GM21723 (cell line): ENCODE measurements at regions not wholly inside any gene's neighbourhood (a gene's known extent, or its start where the extent isn't known, plus 50 kb on each side); places are given as distances from the start of the nearest gene placed in this dataset.

Source experiments
- ATAC-seq: cut with Tn5 transposase; IDR thresholded peaks from one replicate; pipeline ENCODE4 v1.9.1; 2021; ENCODE audit warnings: mild to moderate bottlenecking, moderate library complexity; ENCODE audit not compliant: unreplicated experiment

GRCh38 chr4:100970414-100970813 is 376.9 kb downstream of the PPP3CA start:
- no peak for ATAC-seq

DNA sequence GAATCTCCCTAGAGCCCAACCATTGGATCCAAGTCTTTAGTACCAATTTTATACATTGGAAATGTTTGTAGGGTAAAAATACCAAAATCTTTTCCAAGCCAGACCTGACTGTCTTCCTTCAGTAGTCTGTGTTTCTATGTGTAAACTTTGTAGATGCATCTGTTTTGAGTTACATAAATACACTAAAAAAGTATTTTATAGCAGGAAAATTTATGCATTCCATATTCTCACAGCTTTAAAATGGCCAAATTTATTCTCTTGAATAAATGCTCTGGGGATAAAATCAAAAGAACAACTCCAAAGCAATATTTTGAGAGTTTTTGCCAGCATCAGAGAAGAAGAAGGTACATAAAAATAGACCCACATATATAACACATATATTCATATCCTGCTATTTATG is 377.4 kb downstream of the PPP3CA start:
- ATAC-seq, result no peak

DNA sequence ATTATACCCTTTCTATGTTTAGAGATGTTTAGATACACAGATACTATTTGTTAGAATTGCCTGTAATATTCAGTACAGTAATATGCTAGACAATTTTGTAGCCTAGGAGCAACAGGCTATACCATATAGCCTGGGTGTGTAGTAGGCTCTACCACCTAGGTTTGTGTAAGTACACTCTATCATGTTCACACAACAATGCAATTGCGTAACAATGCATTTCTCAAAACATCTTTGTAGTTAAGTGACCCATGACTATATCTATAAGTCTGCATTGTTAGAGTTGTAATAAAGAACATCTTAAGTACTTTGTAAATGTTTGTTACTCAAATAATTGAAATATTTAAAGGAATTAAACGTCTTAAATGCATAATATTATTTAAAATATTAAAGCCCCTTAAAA is 379.3 kb downstream of the PPP3CA start:
- ATAC-seq, result no peak

- no peak for ATAC-seq
Observed at GRCh38 chr4:100963627-100964026, 383.7 kb downstream of the PPP3CA start.

DNA sequence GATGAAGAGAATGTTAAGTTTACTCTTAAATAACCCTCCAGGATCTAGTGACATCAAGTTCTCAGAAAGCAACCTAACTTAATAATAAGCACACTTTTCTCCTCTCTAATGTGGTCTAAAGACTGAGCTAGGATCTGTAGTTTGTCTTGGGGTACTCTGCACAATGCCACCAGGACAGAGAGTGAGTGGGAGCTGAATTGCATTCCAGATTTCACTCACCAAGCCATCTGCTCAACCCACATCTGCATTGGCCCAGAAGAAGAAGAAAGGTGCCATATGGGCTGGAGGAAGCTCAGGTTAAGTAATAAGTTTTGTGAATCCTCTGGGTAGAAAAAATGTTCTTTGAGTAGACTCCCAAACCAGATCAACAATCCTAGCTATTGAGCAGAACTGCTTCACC is 384.6 kb downstream of the PPP3CA start:
- no peak for ATAC-seq

DNA sequence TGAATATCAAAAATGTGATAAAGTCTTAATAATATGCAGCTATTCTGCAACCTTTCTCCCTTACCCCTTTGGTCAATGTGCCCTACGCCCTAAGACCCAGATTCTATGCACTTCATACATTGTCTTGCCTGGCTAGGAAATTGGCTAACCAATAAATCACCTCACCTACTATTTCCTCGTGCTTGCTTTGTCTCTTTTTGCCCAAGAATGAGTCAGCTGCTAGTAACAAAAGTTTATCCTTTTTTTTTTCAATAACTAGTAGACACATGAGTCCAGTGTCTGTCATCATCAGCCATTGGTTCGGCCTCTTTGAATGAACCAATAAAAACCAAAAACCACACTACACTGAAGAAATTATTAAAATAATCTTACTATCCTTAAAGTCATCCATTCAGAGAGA is 387.1 kb downstream of the PPP3CA start:
- ATAC-seq, result no peak

- ATAC-seq, result no peak
Observed at GRCh38 chr4:100954046-100954445, 393.3 kb downstream of the PPP3CA start.

DNA sequence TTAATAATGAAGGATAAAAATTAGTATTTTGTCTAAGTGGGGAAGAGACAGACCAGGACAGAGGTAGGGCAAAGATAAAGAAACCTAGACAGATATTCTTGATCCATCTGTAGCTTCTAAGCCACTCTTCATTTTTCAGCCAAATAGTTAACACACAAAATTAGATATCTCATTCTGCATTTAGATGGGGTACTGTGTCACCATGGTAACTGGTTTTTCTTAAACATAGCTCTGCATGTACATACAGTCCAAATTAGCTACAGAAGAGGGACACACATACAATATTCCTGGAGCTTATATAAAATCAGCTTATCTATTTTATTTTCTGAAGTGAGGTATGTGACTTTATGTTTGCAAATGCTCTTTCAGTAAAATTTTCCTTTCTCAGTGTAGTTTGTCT is 393.7 kb downstream of the PPP3CA start:
- ATAC-seq, result no peak

- no peak for ATAC-seq
Observed at GRCh38 chr4:100952590-100952989, 394.7 kb downstream of the PPP3CA start.

DNA sequence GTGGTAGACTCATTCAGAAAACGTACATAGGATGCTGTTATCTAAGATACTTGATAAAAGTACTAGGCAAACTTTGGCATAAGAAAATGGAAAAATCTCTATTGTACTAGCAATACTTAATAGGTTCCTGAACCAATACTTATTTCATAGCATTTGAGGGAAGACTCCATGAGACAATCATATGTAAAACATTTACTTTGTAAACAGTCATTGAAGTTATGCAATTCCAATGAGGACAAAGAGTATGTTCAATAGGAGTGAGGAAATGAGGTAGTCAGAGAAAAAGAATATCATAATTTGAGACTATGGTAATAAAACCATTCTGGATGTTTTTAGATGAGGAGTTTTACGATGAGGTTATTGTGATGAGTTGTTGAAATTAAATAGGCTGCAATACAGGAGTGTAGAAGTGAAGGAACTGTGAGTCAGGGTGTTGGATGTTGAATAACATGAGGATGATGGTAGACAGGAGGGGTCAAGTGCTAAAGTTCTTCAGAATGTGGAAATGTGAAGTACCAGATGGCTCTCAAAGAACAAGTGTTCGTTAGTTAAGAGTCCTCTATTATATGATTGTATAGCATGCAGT is 397.9 kb downstream of the PPP3CA start:
- ATAC-seq, result no peak

GRCh38 chr4:100948911-100949310 is 398.4 kb downstream of the PPP3CA start:
- no peak for ATAC-seq

DNA sequence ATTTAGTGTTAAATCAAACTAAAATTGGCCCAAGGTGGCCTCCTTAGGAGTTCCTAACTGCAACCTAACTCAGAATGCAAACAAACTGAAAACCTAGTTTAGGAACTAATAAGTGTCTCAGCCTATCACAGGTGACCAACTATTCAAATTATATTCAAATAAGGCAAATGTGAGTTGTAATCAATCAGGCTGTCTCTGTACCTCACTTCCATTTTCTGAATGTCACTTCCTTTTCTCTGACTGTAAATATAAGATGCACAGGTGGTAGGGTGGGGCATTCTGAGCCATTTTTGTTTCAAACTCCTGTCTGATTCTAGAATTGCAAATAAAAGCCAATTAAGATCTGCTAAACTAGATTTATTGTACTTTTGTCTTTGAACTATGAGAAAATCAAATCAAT is 401.5 kb downstream of the PPP3CA start:
- ATAC-seq, result no peak

GRCh38 chr4:100938698-100939097 is 408.6 kb downstream of the PPP3CA start:
- ATAC-seq, result no peak

GRCh38 chr4:100936661-100937375 is 410.5 kb downstream of the PPP3CA start:
- ATAC-seq, result no peak

DNA sequence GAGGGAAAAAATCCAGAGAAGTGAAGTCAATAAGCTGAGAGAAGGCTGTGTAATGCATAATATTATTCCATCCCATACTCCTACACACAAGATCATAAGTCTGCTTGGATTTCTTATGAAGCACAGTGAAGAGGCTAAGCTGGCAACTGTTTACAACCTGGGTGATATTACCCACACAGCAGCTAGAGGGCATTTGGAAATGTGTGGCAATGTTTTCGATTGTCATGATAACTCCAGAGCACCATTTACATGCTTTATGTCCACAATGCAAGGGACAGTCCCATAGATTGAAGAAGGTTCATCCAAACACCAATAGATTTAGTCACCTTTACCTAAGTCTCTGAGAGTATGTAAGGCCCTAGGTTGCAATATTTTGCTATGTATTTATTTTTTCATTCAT is 412.2 kb downstream of the PPP3CA start:
- ATAC-seq, result no peak

- ATAC-seq, result no peak
Observed at GRCh38 chr4:100933628-100934027, 413.7 kb downstream of the PPP3CA start.

DNA sequence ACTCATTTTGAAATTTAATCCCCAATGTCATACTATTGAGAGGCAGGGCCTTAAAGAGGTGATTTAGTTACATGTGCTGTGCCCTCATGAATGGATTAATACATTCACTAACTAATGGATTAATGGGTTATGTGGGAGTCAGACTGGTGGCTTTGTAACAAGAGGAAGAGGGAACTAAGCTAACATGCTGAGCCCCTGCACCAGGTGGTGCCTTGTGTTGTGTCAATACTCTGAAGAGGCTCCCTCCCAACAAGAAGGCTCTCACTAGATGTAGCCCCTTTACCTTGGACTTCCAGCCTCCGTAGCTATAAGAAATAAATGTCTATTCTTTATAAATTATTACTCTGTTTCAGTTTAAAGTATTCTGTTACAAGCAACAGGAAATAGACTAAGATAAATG is 411.9 kb upstream of the EMCN start:
- no peak for ATAC-seq

- no peak for ATAC-seq
Observed at GRCh38 chr4:100929135-100929534, 411.3 kb upstream of the EMCN start.

DNA sequence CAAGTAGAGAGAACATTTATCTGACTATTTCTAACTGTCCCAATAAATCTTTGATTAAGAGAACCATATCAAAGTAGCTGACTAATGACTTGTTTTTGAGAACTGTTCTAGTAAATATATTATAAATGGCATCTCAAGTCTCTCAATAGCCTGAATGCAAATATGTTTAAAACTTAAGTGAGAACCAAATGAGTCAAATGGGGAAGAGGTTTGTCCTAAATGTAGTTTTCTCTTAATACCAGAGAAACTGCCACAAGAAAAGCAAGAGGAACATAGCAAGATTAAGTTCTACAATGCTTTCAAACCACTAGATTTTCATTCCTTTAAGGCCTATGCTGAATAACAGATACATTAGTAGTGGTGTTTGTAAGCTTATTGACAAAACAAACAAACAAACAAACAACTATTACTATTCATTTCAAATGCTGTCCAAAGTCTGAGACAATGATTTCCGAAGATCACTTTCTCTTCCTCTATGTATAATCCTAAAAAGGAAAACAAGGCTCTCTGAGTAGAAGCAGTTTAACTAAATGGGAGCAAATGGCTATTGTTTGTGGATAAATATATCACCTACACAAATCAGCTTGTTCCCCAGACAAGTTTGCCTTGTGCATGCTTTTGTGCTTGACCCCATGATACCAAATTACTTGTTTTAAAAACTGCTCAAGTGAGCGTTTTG is 408.4 kb upstream of the EMCN start:
- peak; percentile 76 for ATAC-seq

- no peak for ATAC-seq
Observed at GRCh38 chr4:100913685-100914084, 395.9 kb upstream of the EMCN start.

DNA sequence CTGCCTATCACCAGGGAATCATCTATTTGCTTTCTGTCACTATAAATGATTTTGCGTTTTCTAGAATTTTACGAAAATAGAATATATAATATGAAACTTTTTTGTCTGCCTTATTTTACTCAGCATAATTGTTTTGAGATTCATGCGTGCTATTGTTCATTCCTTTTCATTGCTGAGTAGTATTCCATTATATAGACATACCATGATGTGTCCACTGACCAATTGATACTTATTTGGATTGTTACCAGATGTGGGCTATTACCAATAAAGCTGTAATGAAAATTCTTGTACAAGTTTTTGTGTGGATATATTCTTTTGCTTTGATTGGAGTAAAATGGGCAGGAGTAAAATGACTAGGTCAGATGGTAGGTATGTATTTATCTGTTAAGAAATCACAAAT is 390.7 kb upstream of the EMCN start:
- no peak for ATAC-seq
